Calu3 (cell line): ENCODE measurements at regions not wholly inside any gene's neighbourhood (a gene's known extent, or its start where the extent isn't known, plus 50 kb on each side); places are given as distances from the start of the nearest gene placed in this dataset.

ENCODE experiments used
- BruUV-seq: library from RNA; stranded (reverse); fragments of 400-500 nt; replicated peaks from 2 replicates; lab custom pipeline; 2021; lab: Mats Ljungman, UMichigan
- CTCF ChIA-PET: fragments of 300-600 bp; sonication (Branson Sonifier 250); formaldehyde crosslinking; loops from one replicate; lab custom pipeline; 2022; ENCODE audit warnings: antibody characterized with exemption; lab: Charles Lee
- DNase-seq: peaks from one replicate; pipeline ENCODE4 v3.0.0; 2022
- H3K27ac Mint-ChIP-seq: one replicate; pipeline ENCODE4 v1.8.0; 2022; ENCODE audit warnings: mixed read lengths; ENCODE audit not compliant: unreplicated experiment
- H3K27me3 Mint-ChIP-seq: one replicate; pipeline ENCODE4 v1.8.0; 2022; ENCODE audit warnings: mixed read lengths; ENCODE audit not compliant: unreplicated experiment
- H3K36me3 Mint-ChIP-seq: one replicate; pipeline ENCODE4 v1.8.0; 2022; ENCODE audit warnings: mild to moderate bottlenecking, moderate library complexity, mixed read lengths; ENCODE audit not compliant: insufficient read depth, unreplicated experiment
- H3K4me1 Mint-ChIP-seq: one replicate; pipeline ENCODE4 v1.8.0; 2022; ENCODE audit warnings: mild to moderate bottlenecking, low read depth, mixed read lengths; ENCODE audit not compliant: unreplicated experiment
- H3K4me3 Mint-ChIP-seq: one replicate; pipeline ENCODE4 v1.8.0; 2022; ENCODE audit warnings: mild to moderate bottlenecking, low read depth, moderate library complexity, mixed read lengths; ENCODE audit not compliant: unreplicated experiment
- H3K9me3 Mint-ChIP-seq: one replicate; pipeline ENCODE4 v1.8.0; 2022; ENCODE audit warnings: low read depth, mixed read lengths; ENCODE audit not compliant: unreplicated experiment
- intact Hi-C: fragments of 100-400 bp; cut with micrococcal nuclease; formaldehyde crosslinking; loops from one replicate; pipeline ENCODE4 v1.10.0; 2022; ENCODE audit not compliant: unreplicated experiment
- TF ChIP-seq, protein P1 (sequence below): fragments of 200-600 bp; IDR thresholded peaks from one replicate; pipeline ENCODE4 v1.8.0; 2022; ENCODE audit warnings: antibody characterized with exemption; ENCODE audit not compliant: unreplicated experiment

DNA sequence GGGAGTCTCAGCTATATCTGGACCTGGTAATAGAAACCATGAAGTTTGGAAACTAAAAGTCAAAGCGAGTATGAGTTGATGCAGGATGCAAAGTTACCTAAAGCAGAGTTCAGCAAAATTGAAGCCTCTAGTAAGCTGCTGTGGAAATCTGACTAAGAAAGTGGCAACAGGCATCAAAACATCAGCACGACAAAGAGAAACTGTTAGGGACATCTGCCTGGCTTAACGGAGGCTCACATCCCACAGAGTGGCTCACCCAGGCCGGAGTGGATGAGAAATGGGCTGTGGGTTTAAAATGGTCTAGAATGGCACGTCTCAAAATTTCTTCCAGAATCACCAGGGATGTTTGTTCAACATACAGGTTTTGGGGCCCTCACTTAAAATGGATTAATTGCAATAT lies 164.1 kb upstream of the NPY start:
- no TSS peak for BruUV-seq
- Mint-ChIP-seq H3K9me3 (peaks cover 4% of the 10 kb centered on the region), H3K27me3 (no peaks in the 10 kb centered on the region), H3K4me1 (peaks cover 13% of the 10 kb centered on the region), H3K36me3 (no peaks in the 10 kb centered on the region), H3K27ac (no peak overlapping the region), H3K4me3 (no peak overlapping the region)
- CTCF ChIA-PET, result no interaction called here
- no peak for DNase-seq
- intact Hi-C loops, result no loop called here
- TF ChIP-seq, protein P1, sequence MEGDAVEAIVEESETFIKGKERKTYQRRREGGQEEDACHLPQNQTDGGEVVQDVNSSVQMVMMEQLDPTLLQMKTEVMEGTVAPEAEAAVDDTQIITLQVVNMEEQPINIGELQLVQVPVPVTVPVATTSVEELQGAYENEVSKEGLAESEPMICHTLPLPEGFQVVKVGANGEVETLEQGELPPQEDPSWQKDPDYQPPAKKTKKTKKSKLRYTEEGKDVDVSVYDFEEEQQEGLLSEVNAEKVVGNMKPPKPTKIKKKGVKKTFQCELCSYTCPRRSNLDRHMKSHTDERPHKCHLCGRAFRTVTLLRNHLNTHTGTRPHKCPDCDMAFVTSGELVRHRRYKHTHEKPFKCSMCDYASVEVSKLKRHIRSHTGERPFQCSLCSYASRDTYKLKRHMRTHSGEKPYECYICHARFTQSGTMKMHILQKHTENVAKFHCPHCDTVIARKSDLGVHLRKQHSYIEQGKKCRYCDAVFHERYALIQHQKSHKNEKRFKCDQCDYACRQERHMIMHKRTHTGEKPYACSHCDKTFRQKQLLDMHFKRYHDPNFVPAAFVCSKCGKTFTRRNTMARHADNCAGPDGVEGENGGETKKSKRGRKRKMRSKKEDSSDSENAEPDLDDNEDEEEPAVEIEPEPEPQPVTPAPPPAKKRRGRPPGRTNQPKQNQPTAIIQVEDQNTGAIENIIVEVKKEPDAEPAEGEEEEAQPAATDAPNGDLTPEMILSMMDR, result no peak

DNA sequence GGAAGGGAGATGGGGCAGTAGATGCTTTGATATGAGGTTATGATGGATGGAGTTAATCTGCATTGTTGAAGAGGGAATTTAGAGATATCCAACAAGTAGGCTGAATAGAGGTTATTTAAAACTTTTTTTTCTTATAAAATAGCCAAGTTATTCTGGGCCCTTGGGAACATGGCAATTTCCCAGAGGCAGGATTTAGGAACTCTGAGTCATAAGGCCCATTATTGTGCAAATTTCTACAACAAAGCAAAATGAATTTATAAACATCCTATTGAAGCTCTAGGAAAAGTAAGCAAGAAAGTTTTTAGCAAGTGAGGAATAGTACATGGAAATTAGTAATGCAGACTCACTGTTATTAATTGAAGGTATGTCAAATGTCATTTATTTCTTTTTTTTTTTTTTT lies 160.9 kb upstream of the NPY start:
- no TSS peak for BruUV-seq
- Mint-ChIP-seq H3K4me3 (no peak overlapping the region), H3K27me3 (peaks cover 20% of the 10 kb centered on the region), H3K36me3 (no peaks in the 10 kb centered on the region), H3K9me3 (no peaks in the 10 kb centered on the region), H3K4me1 (peaks cover 5% of the 10 kb centered on the region), H3K27ac (no peak overlapping the region)
- TF ChIP-seq, protein P1, result no peak
- intact Hi-C loops, result no loop called here
- CTCF ChIA-PET, result no interaction called here
- DNase-seq, result no peak

DNA sequence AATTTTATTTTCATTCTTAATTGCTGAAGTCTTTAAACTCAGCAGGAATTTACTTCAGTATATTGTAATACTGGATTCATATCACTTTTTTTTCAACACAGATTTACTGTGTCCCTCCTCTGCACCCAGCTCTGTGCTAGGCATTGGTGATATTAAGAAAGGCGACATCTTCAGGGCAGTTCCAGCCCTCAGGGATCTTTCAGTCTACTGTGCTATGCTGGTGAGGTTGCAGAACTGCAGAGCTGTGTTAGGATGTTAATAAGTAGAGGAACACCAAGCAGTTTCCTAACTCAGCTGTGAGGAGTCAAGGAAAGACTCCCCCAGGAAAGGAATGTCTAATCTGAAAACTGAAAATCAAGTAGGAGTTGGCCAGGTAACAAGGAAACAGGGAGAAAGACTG lies 158.2 kb upstream of the NPY start:
- no TSS peak for BruUV-seq
- CTCF ChIA-PET, result interaction anchor here (0.5 kb wide), 1 partner anchor 200 kb away, joined by 3 read pairs; no protein-coding TSS in a partner anchor
- no peak for DNase-seq
- H3K36me3 Mint-ChIP-seq, result no peaks in the 10 kb centered on the region
- no peaks in the 10 kb centered on the region for H3K9me3 Mint-ChIP-seq
- peaks cover 43% of the 10 kb centered on the region for H3K27me3 Mint-ChIP-seq
- H3K4me3 Mint-ChIP-seq, result no peak overlapping the region
- TF ChIP-seq, protein P1, result no peak
- H3K27ac Mint-ChIP-seq, result no peak overlapping the region
- intact Hi-C loops, result no loop called here
- H3K4me1 Mint-ChIP-seq, result no peaks in the 10 kb centered on the region

DNA sequence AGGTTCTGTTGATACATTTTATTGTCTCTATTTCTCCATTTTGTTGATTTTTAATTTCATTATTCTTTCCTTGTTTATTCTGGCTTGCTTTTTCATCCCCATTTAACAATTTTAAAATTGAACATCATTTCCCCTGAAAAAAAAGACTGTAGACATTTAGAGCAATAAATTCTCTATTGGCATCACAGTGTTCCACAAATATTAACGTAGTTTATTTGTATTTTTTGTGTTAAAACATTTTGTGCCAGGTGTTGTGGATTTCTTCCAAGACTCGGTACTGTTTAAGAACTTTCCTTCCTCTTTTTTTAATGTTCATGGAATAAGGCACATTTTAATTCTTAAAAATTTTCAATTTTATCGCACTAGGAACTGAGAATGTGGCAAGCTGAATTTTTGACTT lies 156.1 kb upstream of the NPY start:
- CTCF ChIA-PET, result interaction anchor here (0.6 kb wide), 1 partner anchor 1329 kb away, joined by 4 read pairs; no protein-coding TSS in a partner anchor
- intact Hi-C loops, result no loop called here
- no peak for DNase-seq

More for the DNA sequence above, 156.1 kb upstream of the NPY start:
- TF ChIP-seq, protein P1, result no peak
- no peak overlapping the region for H3K27ac Mint-ChIP-seq
- no peaks in the 10 kb centered on the region for H3K36me3 Mint-ChIP-seq
- H3K27me3 Mint-ChIP-seq, result peaks cover 43% of the 10 kb centered on the region
- H3K4me3 Mint-ChIP-seq, result no peak overlapping the region
- no peaks in the 10 kb centered on the region for H3K9me3 Mint-ChIP-seq
- H3K4me1 Mint-ChIP-seq, result no peaks in the 10 kb centered on the region
- no TSS peak for BruUV-seq
